IMR-90 (cell line): ENCODE measurements at regions not wholly inside any gene's neighbourhood (a gene's known extent, or its start where the extent isn't known, plus 50 kb on each side); places are given as distances from the start of the nearest gene placed in this dataset.

Experiments used
- ATAC-seq: fragments of 200-7000 bp; cut with Tn5 transposase; 2 replicates; pipeline ENCODE4 v1.9.1; 2020; ENCODE audit warnings: low read depth, mild to moderate bottlenecking, moderate library complexity
- BruUV-seq: library from RNA; stranded (reverse); fragments of 400-500 nt; replicated peaks from 2 replicates; lab custom pipeline; 2021; lab: Mats Ljungman, UMichigan
- CTCF ChIA-PET: fragments of 300-600 bp; formaldehyde crosslinking; extraction: SDS; loops from one replicate; lab custom pipeline; 2021; ENCODE audit warnings: antibody characterized with exemption; lab: Yijun Ruan, JAX
- POLR2A ChIA-PET: fragments of 300-600 bp; sonication (Branson Sonifier 250); formaldehyde crosslinking; loops from one replicate; lab custom pipeline; 2022; ENCODE audit warnings: antibody characterized with exemption; ENCODE audit not compliant: unreplicated experiment; lab: Charles Lee
- DNase-seq: peaks from one replicate; pipeline ENCODE4 v3.0.0; 2013
- H2AFZ ChIP-seq: replicated peaks from 2 replicates; pipeline ENCODE3; 2013; ENCODE audit warnings: low read length, mild to moderate bottlenecking; ENCODE audit not compliant: poor library complexity
- H2AK5ac ChIP-seq: 2 replicates; pipeline ENCODE4 v1.6.1; 2013; ENCODE audit warnings: low read depth, low read length, inconsistent platforms
- H2AK9ac ChIP-seq: replicated peaks from 2 replicates; pipeline ENCODE3; 2013; ENCODE audit warnings: mild to moderate bottlenecking, low read depth, low read length, moderate library complexity; ENCODE audit not compliant: poor library complexity
- H2BK120ac ChIP-seq: 2 replicates; pipeline ENCODE4 v1.6.1; 2013; ENCODE audit warnings: low read depth, low read length, inconsistent platforms
- H2BK15ac ChIP-seq: 3 replicates; pipeline ENCODE4 v1.6.1; 2013; ENCODE audit warnings: low read depth, low read length, inconsistent platforms
- H2BK20ac ChIP-seq: 2 replicates; pipeline ENCODE4 v1.6.1; 2013; ENCODE audit warnings: low read depth, mild to moderate bottlenecking, inconsistent platforms, low read length, moderate library complexity
- H2BK5ac ChIP-seq: 2 replicates; pipeline ENCODE4 v1.6.1; 2013; ENCODE audit warnings: mild to moderate bottlenecking, low read depth, low read length, inconsistent platforms; ENCODE audit not compliant: poor library complexity, severe bottlenecking
- H3K14ac ChIP-seq: replicated peaks from 2 replicates; pipeline ENCODE4 v1.6.1; 2013; ENCODE audit warnings: low read depth, low read length, inconsistent platforms
- H3K18ac ChIP-seq: 2 replicates; pipeline ENCODE4 v1.6.1; 2013; ENCODE audit warnings: low read depth, low read length, control low read depth
- H3K23ac ChIP-seq: 2 replicates; pipeline ENCODE4 v1.6.1; 2013; ENCODE audit warnings: low read depth, low read length, inconsistent platforms
- H3K27ac ChIP-seq: 2 replicates; pipeline ENCODE4 v1.5.1; 2013; ENCODE audit warnings: mild to moderate bottlenecking, control low read depth, low read length; ENCODE audit not compliant: insufficient read depth
- H3K27me3 ChIP-seq: 2 replicates; pipeline ENCODE4 v1.6.1; 2013; ENCODE audit warnings: low read length; ENCODE audit not compliant: control insufficient read depth, insufficient read depth
- H3K36me3 ChIP-seq: 2 replicates; pipeline ENCODE4 v1.6.1; 2013; ENCODE audit warnings: low read length, mixed read lengths; ENCODE audit not compliant: control insufficient read depth, insufficient read depth
- H3K4ac ChIP-seq: 2 replicates; pipeline ENCODE4 v1.6.1; 2013; ENCODE audit warnings: low read depth, low read length, inconsistent platforms
- H3K4me1 ChIP-seq: 2 replicates; pipeline ENCODE4 v1.6.1; 2013; ENCODE audit warnings: low read length, mixed read lengths; ENCODE audit not compliant: control insufficient read depth, insufficient read depth
- H3K4me2 ChIP-seq: 2 replicates; pipeline ENCODE4 v1.6.1; 2013; ENCODE audit warnings: low read depth, mild to moderate bottlenecking, control low read depth, low read length, moderate library complexity
- H3K4me3 ChIP-seq: 2 replicates; pipeline ENCODE4 v1.5.1; 2013; ENCODE audit warnings: low read depth, mild to moderate bottlenecking, control low read depth, low read length, moderate library complexity; ENCODE audit not compliant: insufficient read depth
- H3K56ac ChIP-seq: 2 replicates; pipeline ENCODE4 v1.6.1; 2013; ENCODE audit warnings: low read length, inconsistent platforms; ENCODE audit not compliant: insufficient read depth; ENCODE audit errors: extremely low read depth
- H3K79me1 ChIP-seq, 2 experiments: 2 replicates each; pipeline ENCODE4 v1.6.1; 2013; ENCODE audit warnings: low read length in 2 of 2, inconsistent platforms in 1 of 2, low read depth in 1 of 2
- H3K9ac ChIP-seq: 2 replicates; pipeline ENCODE4 v1.6.1; 2013; ENCODE audit warnings: low read depth, low read length, control low read depth
- H3K9me1 ChIP-seq: 2 replicates; pipeline ENCODE4 v1.6.1; 2013; ENCODE audit warnings: low read length, inconsistent platforms; ENCODE audit not compliant: insufficient read depth
- H3K9me3 ChIP-seq: 2 replicates; pipeline ENCODE4 v1.6.1; 2013; ENCODE audit warnings: low read length; ENCODE audit not compliant: control insufficient read depth, insufficient read depth
- H4K20me1 ChIP-seq: 2 replicates; pipeline ENCODE4 v1.6.1; 2013; ENCODE audit warnings: low read length, inconsistent platforms; ENCODE audit not compliant: insufficient read depth
- H4K5ac ChIP-seq: 2 replicates; pipeline ENCODE4 v1.6.1; 2013; ENCODE audit warnings: mild to moderate bottlenecking, low read depth, low read length, control low read depth
- H4K8ac ChIP-seq, 2 experiments: 2 replicates each; pipeline ENCODE4 v1.6.1; 2013; ENCODE audit warnings: low read depth in 2 of 2, low read length in 2 of 2, control low read depth in 1 of 2, inconsistent platforms in 1 of 2
- H4K91ac ChIP-seq: 2 replicates; pipeline ENCODE4 v1.6.1; 2013; ENCODE audit warnings: low read depth, low read length, inconsistent platforms; ENCODE audit not compliant: insufficient read depth
- MAFK ChIP-seq: IDR thresholded peaks from 2 replicates; pipeline ENCODE4 v1.6.1; 2012; ENCODE audit warnings: low read depth, low read length, improper control_type of control experiment
- RCOR1 ChIP-seq: IDR thresholded peaks from 2 replicates; pipeline ENCODE4 v1.6.1; 2012; ENCODE audit warnings: mild to moderate bottlenecking, low read length, improper control_type of control experiment; ENCODE audit not compliant: insufficient replicate concordance
- WGBS, 2 experiments: methylation state at CpG; one replicate each; pipeline versions ENCODE4 v1.1.5 to v1.1.7; 2013; ENCODE audit warnings: missing lambda C conversion rate in 2 of 2; ENCODE audit not compliant: insufficient read length in 1 of 2; ENCODE audit errors: extremely low coverage in 2 of 2; 5-methylcytosine and 5-hydroxymethylcytosine counted together
- dilution Hi-C: fragments of 300-500 bp; cut with HindIII; formaldehyde crosslinking; loops from one replicate; pipeline ENCODE4 v1.14.3; 2018; ENCODE audit warnings: low sequenced_read_pairs; ENCODE audit not compliant: unreplicated experiment
- in situ Hi-C: fragments of 300-500 bp; cut with MboI; formaldehyde crosslinking; loops from 3 replicates; pipeline ENCODE4 v1.14.3; 2019; ENCODE audit warnings: low sequenced_read_pairs, inconsistent platforms, mixed read lengths
- intact Hi-C: fragments of 100-400 bp; cut with micrococcal nuclease; formaldehyde crosslinking; loops from 2 replicates; pipeline ENCODE4 v1.10.0; 2022
- TF ChIP-seq, protein P1 (sequence below): conservative IDR thresholded peaks from 2 replicates; pipeline ENCODE4 v1.5.1; 2012; ENCODE audit warnings: mild to moderate bottlenecking, low read depth, low read length, improper control_type of control experiment

DNA sequence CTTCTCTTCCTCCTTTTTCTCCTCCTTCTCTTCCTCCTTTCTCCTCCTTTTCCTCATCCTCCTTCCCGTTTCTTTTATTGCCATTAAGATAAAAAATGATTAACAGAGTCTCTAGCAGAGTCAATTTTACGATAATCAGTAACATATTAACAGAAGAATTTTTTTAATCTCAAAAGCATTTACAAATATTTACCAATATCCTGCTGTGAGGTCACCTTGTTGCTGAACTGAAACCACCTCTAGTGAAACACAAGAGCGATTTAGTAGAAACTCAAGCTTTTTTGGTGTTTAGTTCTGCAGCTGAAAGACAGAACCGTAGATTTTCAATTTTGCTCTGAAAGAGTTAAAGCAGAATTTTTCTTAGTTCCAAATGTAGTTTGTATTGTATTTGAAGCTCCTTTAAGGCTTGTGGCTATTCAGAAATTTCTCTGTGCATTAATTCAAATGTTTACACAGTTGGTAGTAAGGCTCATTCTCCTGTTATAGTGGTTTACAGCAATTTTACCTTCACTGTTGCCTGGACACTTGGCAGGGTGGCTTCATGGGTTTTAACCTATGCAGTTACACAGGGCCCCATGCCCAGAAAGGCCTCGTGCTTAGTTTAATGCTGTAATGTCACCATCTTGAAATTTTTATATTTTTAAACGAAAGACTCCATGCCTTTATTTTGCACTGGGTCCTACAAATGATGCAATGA, 1106.6 kb upstream of the FAM98A start:
- in situ Hi-C loops, result no loop called here
- no peak overlapping the region for H3K9ac ChIP-seq
- ChIA-PET POLR2A (no interaction called here), CTCF (no interaction called here)
- no peaks in the 10 kb centered on the region for H3K36me3 ChIP-seq
- H3K56ac ChIP-seq, result no peak overlapping the region
- H3K18ac ChIP-seq, result no peak overlapping the region
- no peaks in the 10 kb centered on the region for H3K79me1 ChIP-seq
- WGBS, 2 experiments, result no CpG with 5 or more reads among the region's 6 CpGs
- no TSS peak for BruUV-seq
- H3K4me1 ChIP-seq, result no peaks in the 10 kb centered on the region
- no peak overlapping the region for H3K4me3 ChIP-seq
- H2AK5ac ChIP-seq, result no peak overlapping the region
- H4K91ac ChIP-seq, result no peak overlapping the region
- H2AK9ac ChIP-seq, result no peak overlapping the region
- TF ChIP-seq, protein P1, sequence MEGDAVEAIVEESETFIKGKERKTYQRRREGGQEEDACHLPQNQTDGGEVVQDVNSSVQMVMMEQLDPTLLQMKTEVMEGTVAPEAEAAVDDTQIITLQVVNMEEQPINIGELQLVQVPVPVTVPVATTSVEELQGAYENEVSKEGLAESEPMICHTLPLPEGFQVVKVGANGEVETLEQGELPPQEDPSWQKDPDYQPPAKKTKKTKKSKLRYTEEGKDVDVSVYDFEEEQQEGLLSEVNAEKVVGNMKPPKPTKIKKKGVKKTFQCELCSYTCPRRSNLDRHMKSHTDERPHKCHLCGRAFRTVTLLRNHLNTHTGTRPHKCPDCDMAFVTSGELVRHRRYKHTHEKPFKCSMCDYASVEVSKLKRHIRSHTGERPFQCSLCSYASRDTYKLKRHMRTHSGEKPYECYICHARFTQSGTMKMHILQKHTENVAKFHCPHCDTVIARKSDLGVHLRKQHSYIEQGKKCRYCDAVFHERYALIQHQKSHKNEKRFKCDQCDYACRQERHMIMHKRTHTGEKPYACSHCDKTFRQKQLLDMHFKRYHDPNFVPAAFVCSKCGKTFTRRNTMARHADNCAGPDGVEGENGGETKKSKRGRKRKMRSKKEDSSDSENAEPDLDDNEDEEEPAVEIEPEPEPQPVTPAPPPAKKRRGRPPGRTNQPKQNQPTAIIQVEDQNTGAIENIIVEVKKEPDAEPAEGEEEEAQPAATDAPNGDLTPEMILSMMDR, result no peak
- TF ChIP-seq MAFK (no peak), RCOR1 (no peak)
- peaks cover 4% of the 10 kb centered on the region; the same call in 1 of the 2 replicates for H3K9me3 ChIP-seq
- H2AFZ ChIP-seq, result no peak overlapping the region
- no peaks in the 10 kb centered on the region for H3K27me3 ChIP-seq
- H2BK120ac ChIP-seq, result no peak overlapping the region
- H4K8ac ChIP-seq, result no peak overlapping the region
- H3K23ac ChIP-seq, result no peak overlapping the region
- no peak overlapping the region for H3K14ac ChIP-seq
- no peak overlapping the region for H4K5ac ChIP-seq
- H2BK5ac ChIP-seq, result no peak overlapping the region
- no peak overlapping the region for H3K4ac ChIP-seq
- ATAC-seq (no peak), DNase-seq (no peak)
- no peak overlapping the region for H3K4me2 ChIP-seq
- H3K9me1 ChIP-seq, result no peaks in the 10 kb centered on the region
- dilution Hi-C loops, result no loop called here
- no peak overlapping the region for H2BK20ac ChIP-seq
- H2BK15ac ChIP-seq, result no peak overlapping the region
- H3K27ac ChIP-seq, result no peak overlapping the region
- intact Hi-C loops, result no loop called here
- H4K20me1 ChIP-seq, result no peaks in the 10 kb centered on the region
